Mesothelial cell of epicardium (in vitro differentiated cells): ENCODE measurements at regions not wholly inside any gene's neighbourhood (a gene's known extent, or its start where the extent isn't known, plus 50 kb on each side); places are given as distances from the start of the nearest gene placed in this dataset.

Source experiments
- DNase-seq, 2 experiments: peaks; one replicate each; pipeline ENCODE4 v3.0.0; 2021; ENCODE audit warnings: low spot score in 2 of 2; ENCODE audit not compliant: unreplicated experiment in 2 of 2
- H3K27ac Mint-ChIP-seq: 2 replicates; pipeline ENCODE4 v1.8.0; 2021; ENCODE audit warnings: mixed read lengths
- H3K27me3 Mint-ChIP-seq: 2 replicates; pipeline ENCODE4 v1.8.0; 2021; ENCODE audit warnings: low read depth, mixed read lengths
- H3K36me3 Mint-ChIP-seq: 2 replicates; pipeline ENCODE4 v1.8.0; 2021; ENCODE audit warnings: mixed read lengths
- H3K4me1 Mint-ChIP-seq: 2 replicates; pipeline ENCODE4 v1.8.0; 2021; ENCODE audit warnings: mixed read lengths
- H3K4me3 Mint-ChIP-seq: 2 replicates; pipeline ENCODE4 v1.8.0; 2021; ENCODE audit warnings: mild to moderate bottlenecking, moderate library complexity, mixed read lengths
- H3K9me3 Mint-ChIP-seq: 2 replicates; pipeline ENCODE4 v1.8.0; 2021; ENCODE audit warnings: mixed read lengths
- TF ChIP-seq, protein P1 (sequence below): fragments of 200-600 bp; sonication (generic); IDR thresholded peaks from one replicate; pipeline ENCODE4 v1.5.0; 2021; ENCODE audit warnings: antibody characterized with exemption; ENCODE audit not compliant: unreplicated experiment

DNA sequence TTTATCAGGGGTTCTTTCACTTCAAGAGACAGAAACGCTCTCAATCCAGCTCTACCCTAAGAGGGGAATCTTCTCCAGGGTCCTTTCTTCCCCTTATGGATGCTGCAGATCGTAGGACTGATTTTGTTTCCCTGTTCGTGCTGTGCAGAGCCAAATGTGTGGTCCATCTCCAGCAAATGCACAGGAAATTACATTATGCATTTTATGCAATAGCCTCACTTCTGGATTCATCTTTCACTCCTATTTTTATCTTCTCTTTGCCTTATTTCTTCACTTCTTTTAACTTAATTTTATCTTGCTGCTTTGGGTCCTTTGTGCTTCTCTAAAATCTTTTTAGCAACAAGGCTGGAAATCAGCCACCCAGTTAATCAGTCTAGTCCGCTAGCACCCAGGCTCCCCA, 184.5 kb upstream of the INHBA start:
- H3K9me3 Mint-ChIP-seq: no peaks in the 10 kb centered on the region
- peaks cover 36% of the 10 kb centered on the region for H3K4me1 Mint-ChIP-seq
- no peaks in the 10 kb centered on the region for H3K36me3 Mint-ChIP-seq
- peak overlapping the region; percentile 31 for H3K27ac Mint-ChIP-seq
- no peak for DNase-seq
- no peaks in the 10 kb centered on the region for H3K27me3 Mint-ChIP-seq
- TF ChIP-seq, protein P1, sequence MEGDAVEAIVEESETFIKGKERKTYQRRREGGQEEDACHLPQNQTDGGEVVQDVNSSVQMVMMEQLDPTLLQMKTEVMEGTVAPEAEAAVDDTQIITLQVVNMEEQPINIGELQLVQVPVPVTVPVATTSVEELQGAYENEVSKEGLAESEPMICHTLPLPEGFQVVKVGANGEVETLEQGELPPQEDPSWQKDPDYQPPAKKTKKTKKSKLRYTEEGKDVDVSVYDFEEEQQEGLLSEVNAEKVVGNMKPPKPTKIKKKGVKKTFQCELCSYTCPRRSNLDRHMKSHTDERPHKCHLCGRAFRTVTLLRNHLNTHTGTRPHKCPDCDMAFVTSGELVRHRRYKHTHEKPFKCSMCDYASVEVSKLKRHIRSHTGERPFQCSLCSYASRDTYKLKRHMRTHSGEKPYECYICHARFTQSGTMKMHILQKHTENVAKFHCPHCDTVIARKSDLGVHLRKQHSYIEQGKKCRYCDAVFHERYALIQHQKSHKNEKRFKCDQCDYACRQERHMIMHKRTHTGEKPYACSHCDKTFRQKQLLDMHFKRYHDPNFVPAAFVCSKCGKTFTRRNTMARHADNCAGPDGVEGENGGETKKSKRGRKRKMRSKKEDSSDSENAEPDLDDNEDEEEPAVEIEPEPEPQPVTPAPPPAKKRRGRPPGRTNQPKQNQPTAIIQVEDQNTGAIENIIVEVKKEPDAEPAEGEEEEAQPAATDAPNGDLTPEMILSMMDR: no peak
- no peak overlapping the region for H3K4me3 Mint-ChIP-seq

DNA sequence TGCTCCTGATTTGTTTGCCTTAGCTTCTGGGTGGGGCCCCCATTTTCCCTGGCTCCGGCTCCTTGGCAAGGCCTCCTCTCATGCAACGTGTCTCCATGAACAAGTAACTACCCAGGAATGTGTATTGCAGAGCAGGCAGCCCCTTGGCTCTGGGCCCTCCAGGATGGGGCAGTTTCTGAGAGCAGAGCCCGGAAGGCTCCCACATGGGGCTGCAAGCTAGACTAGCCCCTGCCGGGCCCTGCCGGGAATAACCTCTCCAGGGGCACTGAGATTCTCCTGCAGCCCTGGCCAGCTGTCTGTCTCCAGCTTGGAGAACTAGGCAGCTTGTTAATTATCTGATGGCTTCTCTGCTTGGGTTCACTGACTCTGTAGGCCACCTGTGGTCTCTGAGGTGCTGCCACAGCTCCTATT, 184.0 kb upstream of the INHBA start:
- peaks cover 36% of the 10 kb centered on the region for H3K4me1 Mint-ChIP-seq
- H3K9me3 Mint-ChIP-seq: no peaks in the 10 kb centered on the region
- H3K4me3 Mint-ChIP-seq: no peak overlapping the region
- no peak for DNase-seq
- no peaks in the 10 kb centered on the region for H3K36me3 Mint-ChIP-seq
- TF ChIP-seq, protein P1: no peak
- H3K27ac Mint-ChIP-seq: peak overlapping the region; percentile 67
- H3K27me3 Mint-ChIP-seq: no peaks in the 10 kb centered on the region

DNA sequence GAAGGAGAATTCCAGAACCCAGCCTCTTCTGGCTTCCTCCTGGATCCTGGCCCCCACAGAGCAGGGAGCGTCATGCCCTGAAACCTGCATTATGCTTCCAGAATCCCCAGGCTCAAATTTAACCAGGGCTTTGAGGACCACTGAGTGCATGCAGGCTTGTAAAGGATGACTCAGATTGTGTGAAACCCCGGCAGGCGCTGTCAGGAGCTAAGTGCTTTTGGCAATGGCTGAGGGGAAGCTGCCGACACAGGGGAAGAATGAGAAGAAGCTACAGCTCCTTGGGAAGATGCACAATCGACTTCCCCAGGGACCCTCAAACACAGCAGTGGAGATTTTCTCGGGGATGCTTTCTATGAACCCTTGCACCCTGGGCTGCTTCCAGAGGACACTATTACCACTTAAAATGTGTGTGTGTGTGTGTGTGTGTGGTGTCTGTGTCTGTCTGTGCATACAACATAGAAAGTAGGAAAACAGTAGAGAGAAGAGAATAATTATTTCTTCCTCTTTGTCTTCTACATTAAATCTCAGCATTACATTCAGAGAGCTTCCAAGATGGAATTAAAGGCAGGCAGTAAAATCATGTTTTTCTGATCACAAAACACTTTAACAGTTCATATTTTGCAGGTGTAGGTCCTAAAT, 183.5 kb upstream of the INHBA start:
- Mint-ChIP-seq H3K4me3 (no peak overlapping the region), H3K27ac (peak overlapping the region; percentile 67), H3K36me3 (no peaks in the 10 kb centered on the region), H3K9me3 (no peaks in the 10 kb centered on the region), H3K27me3 (no peaks in the 10 kb centered on the region), H3K4me1 (peaks cover 36% of the 10 kb centered on the region)
- TF ChIP-seq, protein P1: no peak
- DNase-seq: no peak

GRCh38 chr7:41885748-41886147, 182.9 kb upstream of the INHBA start:
- H3K36me3 Mint-ChIP-seq: no peaks in the 10 kb centered on the region
- TF ChIP-seq, protein P1: no peak
- peaks cover 35% of the 10 kb centered on the region for H3K4me1 Mint-ChIP-seq
- peak overlapping the region; percentile 75 for H3K27ac Mint-ChIP-seq
- no peak overlapping the region for H3K4me3 Mint-ChIP-seq
- H3K27me3 Mint-ChIP-seq: no peaks in the 10 kb centered on the region
- no peaks in the 10 kb centered on the region for H3K9me3 Mint-ChIP-seq
- no peak for DNase-seq

DNA sequence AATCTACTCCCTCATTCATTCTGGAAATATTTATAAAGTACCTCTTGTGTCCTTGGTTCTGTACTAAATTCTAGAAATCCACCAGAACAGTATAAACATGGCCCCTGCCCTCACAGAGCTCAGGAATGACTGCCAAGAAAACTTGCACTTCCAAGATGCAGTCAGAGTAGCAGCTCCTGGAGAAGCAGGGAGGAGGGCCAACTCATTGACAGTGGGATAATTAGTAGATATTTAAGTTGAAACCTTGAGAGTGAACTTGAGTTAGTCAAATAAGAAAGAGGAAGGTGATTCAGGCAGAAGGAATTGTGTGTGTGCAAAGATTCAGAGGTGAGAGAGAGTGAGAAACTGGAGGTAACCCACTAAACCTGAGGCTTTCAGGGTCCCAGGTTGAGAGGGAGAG, 182.2 kb upstream of the INHBA start:
- no peak for DNase-seq
- TF ChIP-seq, protein P1: no peak
- Mint-ChIP-seq H3K4me3 (no peak overlapping the region), H3K9me3 (peaks cover 4% of the 10 kb centered on the region), H3K36me3 (no peaks in the 10 kb centered on the region), H3K4me1 (peaks cover 41% of the 10 kb centered on the region), H3K27ac (peak overlapping the region; percentile 75), H3K27me3 (no peaks in the 10 kb centered on the region)
